Pancreas (tissue), 10 donors: ENCODE measurements at regions not wholly inside any gene's neighbourhood (a gene's known extent, or its start where the extent isn't known, plus 50 kb on each side); places are given as distances from the start of the nearest gene placed in this dataset.

Experiments used
- ATAC-seq, 4 donors: fragments of 200-7000 bp; cut with Tn5 transposase; one replicate each; pipeline versions ENCODE4 v1.8.0 to v1.9.1; 2020; ENCODE audit warnings: mild to moderate bottlenecking in 4 of 4, moderate library complexity in 4 of 4
- DNase-seq, 6 donors: peaks; one replicate each; pipeline ENCODE4 v3.0.0-alpha.2; 2020
- FAIRE-seq: peaks from 2 replicates; lab custom pipeline; 2012; peaks lifted over from hg19 to GRCh38; lab: Jason Lieb, UNC
- H3K27ac ChIP-seq, 4 donors: fragments of 200-600 bp; sonication (generic); 1 replicate in 3 of 4; 2 replicates in 1 of 4; pipeline versions ENCODE4 v1.5.0 to v1.8.0; 2020
- H3K27me3 ChIP-seq, 4 donors: fragments of 200-600 bp; one replicate each; pipeline ENCODE4 v1.8.0; 2021
- H3K36me3 ChIP-seq, 3 donors: fragments of 200-600 bp; sonication (generic) in 1 of 3; one replicate each; pipeline versions ENCODE4 v1.5.0 to v1.8.0; 2020 to 2021
- H3K4me1 ChIP-seq, 3 donors: fragments of 200-600 bp; one replicate each; pipeline ENCODE4 v1.8.0; 2021
- H3K4me3 ChIP-seq, 4 donors: fragments of 200-600 bp; sonication (generic) in 2 of 4; one replicate each; pipeline versions ENCODE4 v1.5.0 to v1.8.0; 2020 to 2021
- H3K9me3 ChIP-seq, 4 donors: fragments of 200-600 bp; one replicate each; pipeline ENCODE4 v1.8.0; 2021
- CTCF ChIP-seq, 4 donors: fragments of 200-600 bp; sonication (generic) in 3 of 4; IDR thresholded peaks; one replicate each; pipeline versions ENCODE4 v1.5.0 to v1.8.0; 2021; ENCODE audit warnings: antibody characterized with exemption in 4 of 4
- WGBS, 2 donors: extraction: QIAGEN DNeasy Blood & Tissue Kit; methylation state at CpG; one replicate each; pipeline ENCODE4 v1.1.7; 2013; 5-methylcytosine and 5-hydroxymethylcytosine counted together
- intact Hi-C, 3 donors: fragments of 100-400 bp; cut with DNase I; formaldehyde crosslinking; loops; one replicate each; pipeline versions ENCODE4 v1.11.1 to v1.14.2; 2022
- donor health status: healthy with polysubstance abuse.
- donor health status: DM: no; HTN: no; CAD: no; lungs with moderate emphysema.
- donor health status: DM: no; HTN: no; CAD: no.
- donor health status: control.
- donor health status: control.
- donor health status: Bipolar disorder and iron deficiency.
- donor health status: DM: yes; HTN: yes; CAD: no.
- donor health status: DM: no; HTN: no; CAD: no.
- donor health status: DM: no; HTN: no; CAD: no.
- donor health status: DM: yes; HTN: yes; CAD: no.

DNA sequence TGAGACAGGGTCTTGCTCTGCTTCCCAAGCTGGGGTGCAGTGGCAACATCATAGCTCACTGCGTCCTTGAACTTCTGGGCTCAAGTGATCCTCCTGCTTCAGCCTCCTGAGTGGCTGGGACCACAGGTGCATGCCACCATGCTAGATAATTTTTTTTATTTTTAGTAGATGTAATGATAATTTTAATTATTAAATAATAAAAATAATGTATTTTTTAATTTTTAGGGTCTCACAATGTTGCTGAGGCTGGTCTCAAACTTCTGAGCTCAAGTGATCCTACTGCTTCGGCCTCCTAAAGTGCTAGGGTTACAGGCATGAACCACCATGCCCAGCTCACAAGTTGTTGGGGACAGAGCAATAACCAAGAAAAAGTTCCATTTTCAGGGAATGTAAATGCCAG lies 138.0 kb upstream of the RALGAPA2 start:
- DNase-seq (no peak), FAIRE-seq (no peak)
- intact Hi-C loops: loop anchor here in 1 of 3 donors (10.0 kb wide), 3 partner anchors 394 to 724 kb away; no protein-coding TSS in a partner anchor

DNA sequence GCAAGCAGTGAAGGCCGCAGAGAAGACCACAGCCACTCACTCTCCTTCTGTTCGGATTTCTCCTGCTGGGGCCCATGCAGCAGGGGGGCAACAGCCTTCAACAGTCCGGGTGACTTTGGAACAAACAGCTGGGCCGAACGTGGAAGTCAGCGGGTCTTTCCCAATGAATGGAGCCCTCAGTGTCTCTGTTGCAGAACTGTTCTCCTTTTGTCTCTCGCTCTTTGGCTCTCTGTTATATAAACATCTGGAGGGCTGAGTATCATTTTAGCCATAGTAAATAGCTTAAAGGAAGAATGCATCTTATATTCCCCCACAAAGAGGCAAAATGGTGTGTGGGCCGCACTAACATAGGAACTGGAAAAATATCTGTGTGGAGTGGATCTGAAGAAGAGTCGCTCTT lies 136.7 kb upstream of the RALGAPA2 start:
- WGBS, 2 donors: 74 to 81% methylated on average over 9 of the region's 9 CpGs
- Histone ChIP-seq H3K27ac (no peak overlapping the region), H3K36me3 (no peaks in the 10 kb centered on the region), H3K4me1 (no peaks in the 10 kb centered on the region), H3K9me3 (no peaks in the 10 kb centered on the region), H3K4me3 (no peak overlapping the region), H3K27me3 (no peaks in the 10 kb centered on the region)
- DNase-seq (no peak), FAIRE-seq (no peak), ATAC-seq (no peak)
- intact Hi-C loops: loop anchor here in 1 of 3 donors (10.0 kb wide), 1 partner anchor 656 kb away; no protein-coding TSS in a partner anchor
- no peak for TF ChIP-seq CTCF (IDR thresholded peaks at IDR 0.05)

More for the DNA sequence above, 138.0 kb upstream of the RALGAPA2 start:
- H3K36me3 ChIP-seq: no peaks in the 10 kb centered on the region
- WGBS, 2 donors: 94 to 98% methylated on average over 2 of the region's 2 CpGs
- no peaks in the 10 kb centered on the region for H3K27me3 ChIP-seq
- H3K4me3 ChIP-seq: no peak overlapping the region
- no peaks in the 10 kb centered on the region for H3K4me1 ChIP-seq
- ATAC-seq: no peak
- H3K9me3 ChIP-seq: no peaks in the 10 kb centered on the region
- TF ChIP-seq CTCF (IDR thresholded peaks at IDR 0.05): no peak
- H3K27ac ChIP-seq: no peak overlapping the region

DNA sequence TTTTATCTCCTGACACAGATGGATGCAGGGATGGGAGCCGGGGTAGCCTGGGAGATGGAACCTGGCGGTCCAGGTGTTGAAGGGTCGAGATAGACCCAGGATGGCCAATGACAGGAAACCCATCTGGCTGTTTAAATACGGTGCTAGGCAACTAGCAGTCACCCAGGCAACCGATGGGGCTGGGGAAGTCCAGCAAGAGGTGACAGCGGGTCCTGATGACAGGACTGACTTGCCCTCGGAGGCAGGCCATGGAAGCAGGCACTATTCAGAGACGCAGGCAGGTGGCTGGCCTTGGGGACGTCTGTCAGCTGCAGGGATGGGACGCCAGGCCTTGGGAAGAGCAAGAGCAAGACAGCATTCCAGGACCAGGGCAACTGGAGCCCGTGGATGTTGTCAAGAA lies 135.4 kb upstream of the RALGAPA2 start:
- Histone ChIP-seq H3K4me3 (no peak overlapping the region), H3K27ac (no peak overlapping the region), H3K36me3 (no peaks in the 10 kb centered on the region), H3K4me1 (no peaks in the 10 kb centered on the region), H3K27me3 (no peaks in the 10 kb centered on the region), H3K9me3 (no peaks in the 10 kb centered on the region)
- DNase-seq (no peak), FAIRE-seq (no peak), ATAC-seq (peak in 2 of 4 donors; percentile 34 to 50)
- 53% methylated on average over 11 of the region's 11 CpGs for WGBS, 2 donors
- intact Hi-C loops: loop anchor here in 1 of 3 donors (10.0 kb wide), 1 partner anchor 657 kb away; no protein-coding TSS in a partner anchor
- TF ChIP-seq CTCF (IDR thresholded peaks at IDR 0.05): no peak

DNA sequence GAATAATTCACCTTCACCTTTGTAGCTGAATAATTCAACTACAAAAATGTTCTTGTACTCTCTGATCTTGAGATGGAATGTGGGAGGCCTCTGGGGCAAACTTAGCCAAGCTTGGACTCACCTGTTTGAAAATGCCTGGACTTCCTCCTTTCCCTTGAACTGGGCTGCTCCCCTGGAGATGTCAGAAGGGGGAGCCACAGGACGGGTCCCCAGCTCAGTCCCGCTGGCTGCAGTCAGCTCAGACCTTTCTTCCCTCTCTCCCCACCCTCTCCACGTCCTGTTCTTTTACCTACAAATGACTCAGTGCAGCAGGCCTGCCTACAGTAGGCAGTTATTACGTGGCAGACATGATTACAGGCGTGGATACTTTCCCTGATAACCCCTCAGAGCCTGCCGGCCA lies 131.5 kb upstream of the RALGAPA2 start:
- DNase-seq (no peak), ATAC-seq (peak in 1 of 4 donors; percentile 26), FAIRE-seq (no peak)
- H3K9me3 ChIP-seq: no peaks in the 10 kb centered on the region
- intact Hi-C loops: loop anchor here in 1 of 3 donors (10.0 kb wide), 1 partner anchor 661 kb away; no protein-coding TSS in a partner anchor
- no peak for TF ChIP-seq CTCF (IDR thresholded peaks at IDR 0.05)
- no peaks in the 10 kb centered on the region for H3K4me1 ChIP-seq
- 38 to 39% methylated on average over 6 of the region's 6 CpGs for WGBS, 2 donors
- H3K27me3 ChIP-seq: no peaks in the 10 kb centered on the region
- no peak overlapping the region for H3K4me3 ChIP-seq
- no peaks in the 10 kb centered on the region for H3K36me3 ChIP-seq
- no peak overlapping the region for H3K27ac ChIP-seq

GRCh38 chr20:20839771-20840170 lies 127.3 kb upstream of the RALGAPA2 start:
- no peak for TF ChIP-seq CTCF (IDR thresholded peaks at IDR 0.05)
- H3K4me3 ChIP-seq: no peak overlapping the region
- peaks cover 0 to 6% (median 2%) of the 10 kb centered on the region in 4 donors for H3K27me3 ChIP-seq
- FAIRE-seq (no peak), DNase-seq (no peak), ATAC-seq (no peak)
- intact Hi-C loops: loop anchor here in 1 of 3 donors (10.0 kb wide), 1 partner anchor 665 kb away; no protein-coding TSS in a partner anchor
- H3K27ac ChIP-seq: no peak overlapping the region
- H3K9me3 ChIP-seq: no peaks in the 10 kb centered on the region
- no peaks in the 10 kb centered on the region for H3K4me1 ChIP-seq
- H3K36me3 ChIP-seq: no peaks in the 10 kb centered on the region
